ENCODE measurements at regions not wholly inside any gene's neighbourhood (a gene's known extent, or its start where the extent isn't known, plus 50 kb on each side); places are given as distances from the start of the nearest gene placed in this dataset.
"Not testable (repeated sequence)": the region's sequence is repeated elsewhere in the genome, so short reads cannot be mapped to it uniquely, and the experiment has no call there.

DNA sequence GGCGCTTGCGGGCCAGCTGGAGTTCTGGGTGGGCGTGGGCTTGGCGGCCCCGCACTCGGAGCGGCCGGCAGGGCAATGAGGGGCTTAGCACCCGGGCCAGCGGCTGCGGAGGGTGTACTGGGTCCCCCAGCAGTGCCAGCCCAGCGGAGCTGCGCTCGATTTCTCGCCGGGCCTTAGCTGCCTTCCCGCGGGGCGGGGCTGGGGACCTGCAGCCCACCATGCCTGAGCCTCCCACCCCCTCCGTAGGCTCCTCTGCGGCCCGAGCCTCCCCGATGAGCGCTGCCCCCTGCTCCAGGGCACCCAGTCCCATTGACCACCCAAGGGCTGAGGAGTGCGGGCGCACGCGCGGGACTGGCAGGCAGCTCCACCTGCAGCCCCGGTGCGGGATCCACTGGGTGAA lies 827.6 kb downstream of the PLOD2 start:
- TF ChIP-seq, protein P1, sequence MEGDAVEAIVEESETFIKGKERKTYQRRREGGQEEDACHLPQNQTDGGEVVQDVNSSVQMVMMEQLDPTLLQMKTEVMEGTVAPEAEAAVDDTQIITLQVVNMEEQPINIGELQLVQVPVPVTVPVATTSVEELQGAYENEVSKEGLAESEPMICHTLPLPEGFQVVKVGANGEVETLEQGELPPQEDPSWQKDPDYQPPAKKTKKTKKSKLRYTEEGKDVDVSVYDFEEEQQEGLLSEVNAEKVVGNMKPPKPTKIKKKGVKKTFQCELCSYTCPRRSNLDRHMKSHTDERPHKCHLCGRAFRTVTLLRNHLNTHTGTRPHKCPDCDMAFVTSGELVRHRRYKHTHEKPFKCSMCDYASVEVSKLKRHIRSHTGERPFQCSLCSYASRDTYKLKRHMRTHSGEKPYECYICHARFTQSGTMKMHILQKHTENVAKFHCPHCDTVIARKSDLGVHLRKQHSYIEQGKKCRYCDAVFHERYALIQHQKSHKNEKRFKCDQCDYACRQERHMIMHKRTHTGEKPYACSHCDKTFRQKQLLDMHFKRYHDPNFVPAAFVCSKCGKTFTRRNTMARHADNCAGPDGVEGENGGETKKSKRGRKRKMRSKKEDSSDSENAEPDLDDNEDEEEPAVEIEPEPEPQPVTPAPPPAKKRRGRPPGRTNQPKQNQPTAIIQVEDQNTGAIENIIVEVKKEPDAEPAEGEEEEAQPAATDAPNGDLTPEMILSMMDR (IDR thresholded peaks at IDR 0.05; ENCODE audit: low read length) = not testable (repeated sequence)
- TF ChIP-seq EZH2 (IDR thresholded peaks at IDR 0.05; ENCODE audit: borderline replicate concordance, low read length) = not testable (repeated sequence)
